GM23338 (cell line): ENCODE measurements at regions not wholly inside any gene's neighbourhood (a gene's known extent, or its start where the extent isn't known, plus 50 kb on each side); places are given as distances from the start of the nearest gene placed in this dataset.
A peak's percentile ranks its signal among the peaks of the same experiment; 100 is the strongest.

Experiments
- ATAC-seq: fragments of 200-7000 bp; cut with Tn5 transposase; 3 replicates; pipeline ENCODE4 v1.9.1; 2020
- DNase-seq: peaks from one replicate; pipeline ENCODE4 v3.0.0-alpha.2; 2015; ENCODE audit warnings: low spot score
- H2AFZ ChIP-seq: fragments of 200-600 bp; sonication (generic); 2 replicates; pipeline ENCODE4 v1.8.0; 2016; ENCODE audit warnings: antibody characterized with exemption, mild to moderate bottlenecking, moderate library complexity
- H3F3A ChIP-seq: fragments of 200-600 bp; sonication (generic); replicated peaks from 2 replicates; pipeline ENCODE4 v1.8.0; 2017; ENCODE audit warnings: antibody characterized with exemption, mixed run types, low read depth
- H3K27ac ChIP-seq: fragments of 200-600 bp; sonication (generic); 2 replicates; pipeline ENCODE4 v1.6.1; 2016; ENCODE audit warnings: low read depth
- H3K27me3 ChIP-seq: fragments of 200-600 bp; sonication (generic); 2 replicates; pipeline ENCODE4 v1.8.0; 2016; ENCODE audit warnings: mild to moderate bottlenecking, mixed run types, moderate library complexity; ENCODE audit not compliant: insufficient read depth
- H3K36me3 ChIP-seq: fragments of 200-600 bp; sonication (generic); 2 replicates; pipeline ENCODE4 v1.8.0; 2016; ENCODE audit warnings: mild to moderate bottlenecking; ENCODE audit not compliant: insufficient read depth
- H3K4me1 ChIP-seq: fragments of 200-600 bp; sonication (generic); 2 replicates; pipeline ENCODE4 v1.8.0; 2016; ENCODE audit warnings: mild to moderate bottlenecking, moderate library complexity; ENCODE audit not compliant: insufficient read depth
- H3K4me2 ChIP-seq: fragments of 200-600 bp; sonication (generic); 2 replicates; pipeline ENCODE4 v1.7.1; 2017; ENCODE audit warnings: mixed run types
- H3K4me3 ChIP-seq: fragments of 200-600 bp; sonication (generic); 2 replicates; pipeline ENCODE4 v1.6.1; 2016; ENCODE audit warnings: mixed run types
- H3K79me2 ChIP-seq: fragments of 200-600 bp; sonication (generic); replicated peaks from 2 replicates; pipeline ENCODE4 v1.8.0; 2017; ENCODE audit warnings: mild to moderate bottlenecking; ENCODE audit not compliant: insufficient read depth
- H3K9me2 ChIP-seq: fragments of 200-600 bp; sonication (generic); 2 replicates; pipeline ENCODE4 v1.8.0; 2017; ENCODE audit not compliant: insufficient read depth
- H4K20me1 ChIP-seq: fragments of 200-600 bp; sonication (generic); replicated peaks from 2 replicates; pipeline ENCODE4 v1.8.0; 2017; ENCODE audit warnings: mild to moderate bottlenecking; ENCODE audit not compliant: insufficient read depth
- H3K27ac Mint-ChIP-seq: 2 replicates; pipeline ENCODE4 v1.8.0; 2020; ENCODE audit warnings: inconsistent platforms, mild to moderate bottlenecking, moderate library complexity, mixed read lengths
- H3K27me3 Mint-ChIP-seq: 3 replicates; pipeline ENCODE4 v1.8.0; 2022; ENCODE audit warnings: low read depth, mild to moderate bottlenecking, moderate library complexity, mixed read lengths, inconsistent platforms; ENCODE audit not compliant: insufficient read depth, poor library complexity
- H3K36me3 Mint-ChIP-seq: 3 replicates; pipeline ENCODE4 v1.8.0; 2021; ENCODE audit warnings: low read depth, mild to moderate bottlenecking, inconsistent platforms, moderate library complexity, mixed read lengths
- H3K4me1 Mint-ChIP-seq: 3 replicates; pipeline ENCODE4 v1.8.0; 2020; ENCODE audit warnings: mild to moderate bottlenecking, inconsistent platforms, mixed read lengths
- H3K4me3 Mint-ChIP-seq: 3 replicates; pipeline ENCODE4 v1.8.0; 2021; ENCODE audit warnings: moderate library complexity, mild to moderate bottlenecking, inconsistent platforms, mixed read lengths
- H3K9me3 Mint-ChIP-seq: 3 replicates; pipeline ENCODE4 v1.8.0; 2020; ENCODE audit warnings: moderate library complexity, mild to moderate bottlenecking, inconsistent platforms, mixed read lengths
- CREB1 ChIP-seq: fragments of 250-450 bp; sonication (Bioruptor Pico); IDR thresholded peaks from 2 replicates; pipeline ENCODE4 v1.5.0; 2020; ENCODE audit warnings: low read depth, mild to moderate bottlenecking, moderate library complexity
- ETS1 ChIP-seq: IDR thresholded peaks from 2 replicates; pipeline ENCODE4 v1.6.1; 2016; ENCODE audit warnings: antibody characterized with exemption
- EZH2 ChIP-seq: fragments of 200-600 bp; sonication (generic); IDR thresholded peaks from one replicate; pipeline ENCODE4 v1.8.0; 2017; ENCODE audit warnings: antibody characterized with exemption, mild to moderate bottlenecking, low read depth; ENCODE audit not compliant: unreplicated experiment
- EZH2phosphoT487 ChIP-seq: fragments of 200-600 bp; sonication (generic); IDR thresholded peaks from one replicate; pipeline ENCODE4 v1.8.1; 2018; ENCODE audit warnings: antibody characterized with exemption; ENCODE audit not compliant: unreplicated experiment
- JUNB ChIP-seq: IDR thresholded peaks from one replicate; pipeline ENCODE4 v1.6.1; 2016; ENCODE audit warnings: antibody characterized with exemption; ENCODE audit not compliant: unreplicated experiment
- NANOG ChIP-seq: IDR thresholded peaks from 2 replicates; pipeline ENCODE4 v1.6.1; 2016; ENCODE audit warnings: antibody characterized with exemption, borderline replicate concordance
- POLR2AphosphoS5 ChIP-seq: IDR thresholded peaks from 2 replicates; pipeline ENCODE4 v1.6.1; 2016; ENCODE audit warnings: antibody characterized with exemption, low read depth
- REST ChIP-seq: IDR thresholded peaks from one replicate; pipeline ENCODE4 v1.6.1; 2018; ENCODE audit warnings: antibody characterized with exemption; ENCODE audit not compliant: unreplicated experiment
- STAT1 ChIP-seq: IDR thresholded peaks from one replicate; pipeline ENCODE4 v1.6.1; 2016; ENCODE audit warnings: antibody characterized with exemption; ENCODE audit not compliant: unreplicated experiment
- ZNF114 ChIP-seq: fragments of 250-450 bp; sonication (Bioruptor Pico); IDR thresholded peaks from 2 replicates; pipeline ENCODE4 v1.5.0; 2020; ENCODE audit warnings: mild to moderate bottlenecking, moderate library complexity
- ZNF331 ChIP-seq: fragments of 250-450 bp; sonication (Bioruptor Pico); IDR thresholded peaks from 2 replicates; pipeline ENCODE4 v1.5.0; 2020; ENCODE audit warnings: low read depth, mild to moderate bottlenecking, moderate library complexity
- ZNF462 ChIP-seq: fragments of 250-450 bp; sonication (Bioruptor Pico); IDR thresholded peaks from 2 replicates; pipeline ENCODE4 v1.5.0; 2020; ENCODE audit warnings: mild to moderate bottlenecking, moderate library complexity
- TF ChIP-seq, protein P1 (sequence below), 2 experiments: fragments of 200-600 bp in 1 of 2; sonication (generic) in 1 of 2; conservative IDR thresholded peaks; 2 replicates each; pipeline versions ENCODE4 v1.5.1 to v1.6.1; 2016 to 2017; ENCODE audit warnings: antibody characterized with exemption in 2 of 2, low read depth in 2 of 2, mild to moderate bottlenecking in 2 of 2, moderate library complexity in 1 of 2

DNA sequence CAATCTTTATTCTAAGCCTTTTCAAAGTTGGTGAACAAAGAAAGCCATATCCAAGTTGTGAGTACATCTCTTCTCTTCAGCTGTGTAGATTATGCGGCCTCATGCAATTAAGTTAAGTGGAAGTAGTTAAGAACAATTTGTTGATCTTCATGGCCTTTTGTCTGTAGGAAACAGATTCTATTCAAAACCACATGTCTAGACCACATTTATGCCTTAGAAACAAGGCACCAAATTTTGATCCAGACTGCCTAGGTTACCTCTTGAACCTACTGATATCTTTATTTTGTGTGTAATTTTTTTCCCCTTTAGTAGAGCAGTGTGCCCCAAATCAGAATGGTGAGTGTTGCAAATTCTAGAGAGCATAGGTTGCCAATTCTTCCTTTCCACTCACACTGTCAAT is 101.6 kb upstream of the CERS6 start:
- H2AFZ ChIP-seq: peak overlapping the region; percentile 50; the same call in 1 of the 2 replicates
- H3K27me3 ChIP-seq: no peaks in the 10 kb centered on the region
- H3K4me1 ChIP-seq: peaks cover 12% of the 10 kb centered on the region; the same call in 1 of the 2 replicates
- Mint-ChIP-seq H3K4me1 (peaks cover 16% of the 10 kb centered on the region), H3K4me3 (no peak overlapping the region), H3K27ac (no peak overlapping the region), H3K9me3 (peaks cover 14% of the 10 kb centered on the region; the same call in 2 of the 3 replicates), H3K27me3 (no peaks in the 10 kb centered on the region), H3K36me3 (peaks cover 9% of the 10 kb centered on the region; the same call in 2 of the 3 replicates)
- no peaks in the 10 kb centered on the region for H3K79me2 ChIP-seq
- peaks cover 7% of the 10 kb centered on the region; the same call in 1 of the 2 replicates for H3K36me3 ChIP-seq
- H3K9me2 ChIP-seq: no peaks in the 10 kb centered on the region
- H3K4me2 ChIP-seq: no peak overlapping the region
- ATAC-seq (no peak), DNase-seq (no peak)
- TF ChIP-seq ZNF462 (no peak), POLR2AphosphoS5 (no peak), ZNF114 (CRISPR knock-in tag) (no peak), CREB1 (CRISPR knock-in tag) (no peak), ZNF331 (CRISPR knock-in tag) (no peak), REST (no peak), NANOG (no peak), STAT1 (no peak), EZH2 (no peak), ETS1 (no peak), JUNB (no peak), EZH2phosphoT487 (no peak)
- TF ChIP-seq, protein P1, sequence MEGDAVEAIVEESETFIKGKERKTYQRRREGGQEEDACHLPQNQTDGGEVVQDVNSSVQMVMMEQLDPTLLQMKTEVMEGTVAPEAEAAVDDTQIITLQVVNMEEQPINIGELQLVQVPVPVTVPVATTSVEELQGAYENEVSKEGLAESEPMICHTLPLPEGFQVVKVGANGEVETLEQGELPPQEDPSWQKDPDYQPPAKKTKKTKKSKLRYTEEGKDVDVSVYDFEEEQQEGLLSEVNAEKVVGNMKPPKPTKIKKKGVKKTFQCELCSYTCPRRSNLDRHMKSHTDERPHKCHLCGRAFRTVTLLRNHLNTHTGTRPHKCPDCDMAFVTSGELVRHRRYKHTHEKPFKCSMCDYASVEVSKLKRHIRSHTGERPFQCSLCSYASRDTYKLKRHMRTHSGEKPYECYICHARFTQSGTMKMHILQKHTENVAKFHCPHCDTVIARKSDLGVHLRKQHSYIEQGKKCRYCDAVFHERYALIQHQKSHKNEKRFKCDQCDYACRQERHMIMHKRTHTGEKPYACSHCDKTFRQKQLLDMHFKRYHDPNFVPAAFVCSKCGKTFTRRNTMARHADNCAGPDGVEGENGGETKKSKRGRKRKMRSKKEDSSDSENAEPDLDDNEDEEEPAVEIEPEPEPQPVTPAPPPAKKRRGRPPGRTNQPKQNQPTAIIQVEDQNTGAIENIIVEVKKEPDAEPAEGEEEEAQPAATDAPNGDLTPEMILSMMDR (conservative IDR thresholded peaks at IDR 0.05; ENCODE audit: low read depth in 2 of 2): no peak
- no peak overlapping the region for H3K4me3 ChIP-seq
- H3K27ac ChIP-seq: no peak overlapping the region
- no peaks in the 10 kb centered on the region for H3F3A ChIP-seq
- H4K20me1 ChIP-seq: no peaks in the 10 kb centered on the region
